ENCODE measurements at regions not wholly inside any gene's neighbourhood (a gene's known extent, or its start where the extent isn't known, plus 50 kb on each side); places are given as distances from the start of the nearest gene placed in this dataset.
A peak's percentile ranks its signal among the peaks of the same experiment; 100 is the strongest.
"Not testable (repeated sequence)": the region's sequence is repeated elsewhere in the genome, so short reads cannot be mapped to it uniquely, and the experiment has no call there.

- no peak for DNase-seq (ENCODE audit: low read depth)
These were observed 79.1 kb upstream of the MYL10 start for GRCh38 chr7:101708223-101708622.

- no peak for DNase-seq (ENCODE audit: low read depth)
These were observed 83.6 kb upstream of the MYL10 start for GRCh38 chr7:101712652-101713051.

GRCh38 chr7:101714097-101714496 is 85.0 kb upstream of the MYL10 start:
- no peak for DNase-seq (ENCODE audit: low read depth)

GRCh38 chr7:101717628-101718357 is 88.7 kb upstream of the MYL10 start:
- DNase-seq (ENCODE audit: low read depth) = peak; percentile 99

DNA sequence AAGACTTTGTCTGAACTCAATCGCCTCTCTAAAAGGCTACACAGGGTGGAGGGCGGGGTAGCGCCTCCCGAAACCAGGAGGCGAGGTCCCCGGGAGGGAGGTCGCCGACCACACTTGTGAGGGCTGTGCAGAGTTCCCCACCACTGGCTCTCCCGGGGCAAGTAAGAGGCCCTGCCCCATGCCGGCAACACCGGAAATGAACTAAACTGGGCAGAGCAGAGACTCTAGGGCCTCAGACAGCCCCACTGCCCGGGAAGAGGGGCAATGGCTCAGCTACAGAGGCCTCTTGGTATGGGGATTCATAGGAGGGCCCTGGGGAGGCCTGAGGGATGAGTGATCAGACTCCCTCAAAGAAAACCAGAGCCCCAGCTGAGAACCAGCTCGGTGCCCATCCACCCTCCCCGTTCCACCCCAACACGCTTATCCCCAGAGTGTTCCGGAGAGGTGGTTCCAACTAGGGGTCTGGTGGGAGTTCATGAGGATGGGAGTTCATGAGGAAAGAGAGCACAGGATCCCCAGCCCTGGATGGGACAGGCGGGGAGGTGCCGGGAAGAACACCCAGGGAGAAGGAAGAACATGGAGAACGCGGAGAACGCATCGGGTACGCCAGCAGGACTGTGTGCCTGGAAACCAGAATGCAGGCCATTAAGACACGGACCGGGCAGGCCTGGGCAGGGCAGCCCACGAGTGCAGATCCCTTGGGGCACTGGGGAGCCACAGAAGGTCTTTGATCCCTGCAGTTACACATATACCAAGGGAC is 89.4 kb upstream of the MYL10 start:
- peak; percentile 90 for DNase-seq (ENCODE audit: low read depth)

DNA sequence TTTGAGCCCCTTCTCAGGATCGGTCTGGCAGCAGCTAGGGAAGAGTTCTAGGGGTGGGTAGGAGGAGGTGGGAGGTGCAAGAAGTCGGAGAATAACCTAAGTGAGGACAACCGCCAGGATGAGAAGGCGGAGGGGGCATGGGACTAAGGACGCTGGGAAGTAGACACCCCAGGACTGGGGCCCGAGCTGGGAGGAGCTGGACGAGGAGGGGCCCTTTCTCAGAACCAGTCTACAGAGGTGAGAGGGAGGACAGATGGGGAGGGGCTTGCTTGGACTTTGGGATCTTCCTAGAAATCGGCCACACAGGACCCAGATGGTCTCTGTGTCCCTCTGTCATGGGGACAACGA is 90.0 kb upstream of the MYL10 start:
- no peak for DNase-seq (ENCODE audit: low read depth)

DNA sequence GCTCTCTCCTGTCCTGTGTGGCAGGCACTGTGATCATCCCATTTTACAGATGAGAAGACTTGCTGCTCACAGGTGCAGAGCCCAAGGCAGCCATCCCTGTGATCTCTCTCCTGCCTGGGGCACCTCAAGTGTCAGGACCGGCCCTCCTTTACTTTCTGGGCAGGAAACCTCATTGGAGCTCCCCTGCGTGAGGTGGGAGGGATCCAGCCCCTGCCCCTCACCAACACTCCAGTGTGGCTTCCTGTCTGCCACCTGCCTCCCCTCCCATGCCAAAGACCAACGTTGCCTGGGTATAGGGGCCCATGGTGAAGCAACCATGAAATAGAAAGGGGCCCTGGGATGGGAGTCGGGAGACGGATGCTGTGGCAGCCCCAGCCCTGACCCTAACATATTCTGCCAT is 91.2 kb upstream of the MYL10 start:
- no peak for DNase-seq (ENCODE audit: low read depth)

- DNase-seq (ENCODE audit: low read depth) = no peak
These were observed 93.2 kb upstream of the MYL10 start for GRCh38 chr7:101722247-101722646.

GRCh38 chr7:101723835-101724234 is 93.6 kb upstream of the CUX1 start:
- no peak for DNase-seq (ENCODE audit: low read depth)

DNA sequence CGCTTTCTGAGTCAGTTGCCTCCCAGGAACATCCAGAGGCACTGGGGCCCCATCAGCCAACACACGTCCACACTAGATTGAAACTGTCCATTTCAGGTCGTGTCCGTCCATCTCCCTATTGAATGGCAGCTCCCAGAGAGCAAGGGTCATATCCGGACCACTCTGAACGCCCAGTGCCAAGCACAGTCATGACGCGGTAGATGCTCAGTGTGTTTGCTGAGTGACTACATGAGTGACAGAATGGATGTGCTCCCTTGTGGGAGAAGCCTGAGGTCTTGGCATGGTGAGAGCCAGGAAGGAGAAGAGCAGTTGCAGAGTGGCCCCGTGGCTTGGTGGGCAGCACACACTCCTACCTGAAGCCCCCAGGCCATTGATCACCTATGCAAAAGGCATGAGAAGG is 92.5 kb upstream of the CUX1 start:
- DNase-seq (ENCODE audit: low read depth) = no peak

- DNase-seq (ENCODE audit: low read depth) = no peak
These were observed 91.5 kb upstream of the CUX1 start for GRCh38 chr7:101725921-101726320.

DNA sequence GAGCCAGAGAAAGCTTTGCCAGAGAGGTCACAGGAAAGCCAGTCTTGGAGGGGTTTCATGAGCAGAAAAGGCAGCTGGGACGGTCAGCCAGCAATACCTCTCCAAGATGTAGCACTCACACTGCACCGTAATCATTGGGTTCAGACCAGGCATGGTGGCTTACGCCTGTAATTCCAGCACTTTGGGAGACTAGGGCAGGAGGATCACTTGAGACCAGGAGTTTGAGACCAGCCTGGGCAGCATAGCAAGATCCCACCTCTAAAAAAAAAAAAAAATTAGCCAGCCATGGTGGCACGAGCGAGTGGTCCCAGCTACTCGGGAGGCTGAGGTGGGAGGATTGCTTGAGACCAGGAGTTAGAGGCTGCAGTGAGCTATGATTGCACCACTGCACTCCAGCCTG is 90.2 kb upstream of the CUX1 start:
- DNase-seq (ENCODE audit: low read depth) = no peak

DNA sequence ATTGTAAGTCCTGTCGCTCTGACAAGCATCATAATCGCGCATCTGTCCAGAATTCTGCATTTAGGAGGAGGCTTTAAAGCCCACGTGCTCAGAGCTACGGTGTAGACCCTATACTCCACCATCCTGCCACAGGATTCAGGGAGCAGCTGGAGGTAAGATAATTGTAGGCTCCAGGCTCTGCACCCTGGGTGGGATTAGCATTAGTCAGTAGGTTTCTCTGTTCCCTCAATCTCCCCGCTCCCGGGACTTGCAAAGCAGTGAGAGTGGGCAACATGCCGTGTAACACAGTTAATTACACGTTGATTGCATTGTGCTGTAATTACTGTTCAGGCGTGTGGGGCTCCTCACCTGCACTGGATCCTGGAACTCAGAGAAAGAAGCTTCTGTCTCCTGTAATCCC is 89.3 kb upstream of the CUX1 start:
- DNase-seq (ENCODE audit: low read depth) = peak; percentile 49

DNA sequence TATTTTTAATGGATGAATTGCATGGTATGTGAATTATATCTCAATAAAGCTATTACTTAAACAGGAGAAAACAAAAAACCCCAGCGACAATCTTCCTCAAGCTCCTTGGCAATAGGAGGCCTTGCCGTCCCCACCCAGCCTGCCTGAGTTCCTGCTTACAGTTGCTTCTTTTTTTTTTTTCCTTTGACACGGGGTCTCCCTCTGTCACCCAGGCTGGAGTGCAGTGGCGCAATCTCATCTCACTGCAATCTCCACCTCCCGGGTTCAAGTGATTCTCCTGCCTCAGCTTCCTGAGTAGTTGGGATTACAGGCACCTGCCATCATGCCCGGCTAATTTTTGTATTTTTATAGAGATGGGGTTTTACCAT is 88.6 kb upstream of the CUX1 start:
- DNase-seq (ENCODE audit: low read depth) = not testable (repeated sequence)

DNA sequence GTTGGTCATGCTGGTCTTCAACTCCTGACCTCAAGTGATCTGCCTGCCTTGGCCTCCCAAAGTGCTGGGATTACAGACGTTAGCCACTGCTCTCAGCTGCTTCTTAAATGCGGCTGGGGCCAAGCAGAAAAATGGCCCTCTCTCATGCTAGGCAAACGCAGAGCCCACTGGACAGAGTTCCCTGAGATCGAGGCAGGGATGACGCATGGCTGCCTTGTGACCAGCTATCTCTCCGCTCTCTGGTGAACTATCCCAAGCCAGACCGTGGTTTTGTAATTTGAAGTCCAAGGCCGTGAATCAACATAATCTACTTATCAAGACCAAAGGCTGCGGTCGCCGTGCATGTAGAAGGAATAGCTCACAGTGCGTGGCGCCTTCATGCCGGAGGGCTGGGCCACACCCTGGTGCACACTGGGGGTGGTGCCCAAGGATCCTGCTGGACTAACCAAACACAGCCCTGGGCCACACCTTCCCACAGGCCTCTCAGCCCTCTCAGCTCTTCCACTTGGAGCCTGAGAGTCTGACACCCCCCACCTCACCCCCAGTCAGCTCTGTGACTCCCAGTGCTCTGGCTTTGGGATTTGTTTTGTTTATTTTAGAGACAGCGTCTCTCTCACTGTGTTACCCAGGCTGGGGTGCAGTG is 88.1 kb upstream of the CUX1 start:
- peak; percentile 100 for DNase-seq (ENCODE audit: low read depth)

DNA sequence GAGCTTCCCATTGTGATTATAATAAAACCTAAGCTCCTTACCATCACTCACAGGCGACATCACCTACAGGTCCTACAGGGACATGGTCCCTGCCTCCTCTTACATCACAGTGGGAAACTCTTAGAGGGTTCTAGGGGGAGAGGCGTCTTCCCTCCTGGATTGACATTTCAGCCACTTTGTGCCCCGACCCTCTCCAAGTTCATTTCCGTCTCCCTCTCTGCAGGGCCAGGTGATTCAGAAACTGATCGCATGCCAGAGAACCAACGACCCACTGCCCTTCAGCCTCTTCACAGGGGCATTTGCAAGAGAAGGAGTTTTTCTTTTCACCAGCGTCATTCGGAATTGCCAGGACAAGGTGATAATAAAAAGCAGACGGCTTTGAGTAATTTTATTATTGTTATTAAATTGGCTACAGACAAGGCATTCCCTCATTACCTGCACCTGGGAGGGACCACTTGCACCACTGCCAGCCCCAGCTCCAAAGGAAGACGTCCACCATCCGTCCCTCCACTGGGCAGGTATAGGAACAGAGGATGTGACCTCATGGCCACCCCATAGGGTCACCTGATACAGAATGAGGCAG is 85.8 kb upstream of the CUX1 start:
- peak; percentile 43 for DNase-seq (ENCODE audit: low read depth)

DNA sequence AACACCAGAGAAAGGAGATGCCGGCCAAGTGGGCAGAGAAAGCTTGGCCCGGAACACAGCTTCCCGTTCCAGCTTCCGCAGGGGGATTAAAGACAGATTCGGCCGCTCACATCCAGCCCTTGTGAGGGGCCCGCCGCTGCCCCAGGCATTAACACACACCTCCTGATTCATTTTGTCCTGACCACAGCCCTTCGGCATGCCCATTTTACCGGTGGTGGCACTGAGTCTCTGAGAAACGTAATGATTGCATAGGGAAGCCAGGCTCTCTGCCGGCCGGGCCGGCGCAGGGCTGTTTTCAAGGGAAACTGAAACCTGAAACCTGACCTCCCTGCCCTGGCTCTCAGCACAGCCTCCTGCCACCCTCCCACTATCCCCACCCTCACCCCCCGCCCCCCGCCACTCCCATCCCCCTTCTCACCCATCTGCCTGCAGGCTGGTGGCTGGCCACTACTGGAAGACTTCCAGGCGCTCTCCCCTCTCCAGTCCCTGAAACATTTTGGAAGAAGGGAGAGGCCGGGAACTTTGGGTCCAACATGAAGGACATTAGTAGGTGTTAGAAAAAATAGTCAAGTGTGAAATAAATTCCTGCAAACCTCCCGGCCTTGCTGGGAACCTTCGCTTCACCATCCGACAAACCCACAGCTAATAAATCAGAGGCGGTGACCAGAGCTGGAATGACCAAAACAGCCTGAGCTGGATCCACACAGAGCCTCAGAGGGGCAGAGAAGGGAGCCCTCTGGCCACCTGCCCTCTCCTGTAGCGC is 83.5 kb upstream of the CUX1 start:
- DNase-seq (ENCODE audit: low read depth) = peak; percentile 79

DNA sequence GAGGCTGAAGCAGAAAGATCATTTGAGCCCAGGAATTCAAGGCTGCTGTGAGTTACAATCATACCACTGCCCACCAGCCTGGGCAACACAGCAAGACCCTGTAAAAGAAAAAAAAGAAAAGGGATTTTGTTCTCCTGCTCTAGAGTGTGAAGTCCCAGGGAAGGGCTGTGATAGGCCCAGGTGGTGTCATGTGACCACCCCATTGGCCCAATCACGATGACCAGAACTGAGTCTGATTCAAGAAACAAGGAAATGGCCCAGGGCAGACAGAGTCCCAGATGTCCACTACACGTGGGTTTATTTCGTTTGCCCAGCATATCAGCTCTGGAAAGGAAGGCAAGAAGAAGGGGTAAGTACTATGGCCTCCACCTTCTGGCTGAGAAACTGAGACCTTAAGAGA is 81.3 kb upstream of the CUX1 start:
- peak; percentile 46 for DNase-seq (ENCODE audit: low read depth)

GRCh38 chr7:101739775-101740398 is 77.5 kb upstream of the CUX1 start:
- DNase-seq (ENCODE audit: low read depth) = peak; percentile 65

- peak; percentile 53 for DNase-seq (ENCODE audit: low read depth)
These were observed 76.3 kb upstream of the CUX1 start for GRCh38 chr7:101740981-101741725.

All from Daoy (cell line).